ENCODE measurements at regions not wholly inside any gene's neighbourhood (a gene's known extent, or its start where the extent isn't known, plus 50 kb on each side); places are given as distances from the start of the nearest gene placed in this dataset.

- Histone ChIP-seq H3F3A (ENCODE audit: insufficient read depth, low read length, poor library complexity, severe bottlenecking) (no peaks in the 10 kb centered on the region), H3K9me2 (ENCODE audit: insufficient read depth, low read length) (no peaks in the 10 kb centered on the region), H3K27me3 (ENCODE audit: insufficient read depth, low read depth, low read length) (no peaks in the 10 kb centered on the region), H3K4me2 (ENCODE audit: low read length) (no peak overlapping the region), H3K79me2 (replicated peaks; ENCODE audit: insufficient read depth, low read length) (no peaks in the 10 kb centered on the region), H3K27ac (ENCODE audit: low read length) (no peak overlapping the region), H3K9ac (ENCODE audit: low read length) (no peak overlapping the region), H3K36me3 (ENCODE audit: insufficient read depth, low read length) (no peaks in the 10 kb centered on the region), H3K9me3 (ENCODE audit: low read length) (no peaks in the 10 kb centered on the region), H3K4me3 (ENCODE audit: low read length) (no peak overlapping the region), H2AFZ (ENCODE audit: low read depth, low read length) (no peak overlapping the region), H4K20me1 (ENCODE audit: insufficient read depth) (no peaks in the 10 kb centered on the region)
- no peak for TF ChIP-seq CTCF (IDR thresholded peaks at IDR 0.05; ENCODE audit: poor library complexity, severe bottlenecking)
- no peak for TF ChIP-seq MXI1 (conservative IDR thresholded peaks at IDR 0.05; ENCODE audit: poor library complexity, severe bottlenecking)
- TF ChIP-seq REST (IDR thresholded peaks at IDR 0.05; ENCODE audit: borderline replicate concordance), result no peak
- no peak for TF ChIP-seq TAF1 (IDR thresholded peaks at IDR 0.05; ENCODE audit: low read depth)
- TF ChIP-seq POLR2AphosphoS5 (IDR thresholded peaks at IDR 0.05), result no peak
- TF ChIP-seq EZH2 (IDR thresholded peaks at IDR 0.05; ENCODE audit: borderline replicate concordance, insufficient read depth, low read length, poor library complexity, severe bottlenecking), result no peak
- TF ChIP-seq EP300 (conservative IDR thresholded peaks at IDR 0.05; ENCODE audit: poor library complexity, severe bottlenecking), result no peak
- no peak for TF ChIP-seq RAD21 (conservative IDR thresholded peaks at IDR 0.05)
- no peak for TF ChIP-seq SMC3 (conservative IDR thresholded peaks at IDR 0.05; ENCODE audit: poor library complexity)
Measured at GRCh38 chr4:15234116-15234855, 193.5 kb upstream of the C1QTNF7 start.

GRCh38 chr4:15234856-15235126 is 193.0 kb upstream of the C1QTNF7 start:
- Histone ChIP-seq H3K36me3 (ENCODE audit: insufficient read depth, low read length) (no peaks in the 10 kb centered on the region), H3K27me3 (ENCODE audit: insufficient read depth, low read depth, low read length) (no peaks in the 10 kb centered on the region), H3F3A (ENCODE audit: insufficient read depth, low read length, poor library complexity, severe bottlenecking) (no peaks in the 10 kb centered on the region), H3K9ac (ENCODE audit: low read length) (no peak overlapping the region), H3K9me3 (ENCODE audit: low read length) (no peaks in the 10 kb centered on the region), H3K79me2 (replicated peaks; ENCODE audit: insufficient read depth, low read length) (no peaks in the 10 kb centered on the region), H3K4me2 (ENCODE audit: low read length) (no peak overlapping the region), H2AFZ (ENCODE audit: low read depth, low read length) (no peak overlapping the region), H3K4me3 (ENCODE audit: low read length) (no peak overlapping the region), H3K27ac (ENCODE audit: low read length) (no peak overlapping the region), H4K20me1 (ENCODE audit: insufficient read depth) (no peaks in the 10 kb centered on the region), H3K9me2 (ENCODE audit: insufficient read depth, low read length) (no peaks in the 10 kb centered on the region)
- TF ChIP-seq EZH2 (IDR thresholded peaks at IDR 0.05; ENCODE audit: borderline replicate concordance, insufficient read depth, low read length, poor library complexity, severe bottlenecking) (no peak), POLR2AphosphoS5 (IDR thresholded peaks at IDR 0.05) (no peak), CTCF (IDR thresholded peaks at IDR 0.05; ENCODE audit: poor library complexity, severe bottlenecking) (no peak), REST (IDR thresholded peaks at IDR 0.05; ENCODE audit: borderline replicate concordance) (no peak), TAF1 (IDR thresholded peaks at IDR 0.05; ENCODE audit: low read depth) (no peak), RAD21 (conservative IDR thresholded peaks at IDR 0.05) (no peak), EP300 (conservative IDR thresholded peaks at IDR 0.05; ENCODE audit: poor library complexity, severe bottlenecking) (no peak), SMC3 (conservative IDR thresholded peaks at IDR 0.05; ENCODE audit: poor library complexity) (no peak), MXI1 (conservative IDR thresholded peaks at IDR 0.05; ENCODE audit: poor library complexity, severe bottlenecking) (no peak)

Measured in neural cell (in vitro differentiated cells).